Upper lobe of right lung (tissue), 1 donor: ENCODE measurements at regions not wholly inside any gene's neighbourhood (a gene's known extent, or its start where the extent isn't known, plus 50 kb on each side); places are given as distances from the start of the nearest gene placed in this dataset.

Experiments used
- ATAC-seq: fragments of 200-7000 bp; cut with Tn5 transposase; one replicate; pipeline ENCODE4 v1.9.1; 2020; ENCODE audit warnings: mild to moderate bottlenecking, moderate library complexity
- DNase-seq: peaks from one replicate; pipeline ENCODE4 v3.0.0-alpha.2; 2020
- H3K27ac ChIP-seq: fragments of 200-600 bp; one replicate; pipeline ENCODE4 v1.8.0; 2022
- H3K27me3 ChIP-seq: fragments of 200-600 bp; one replicate; pipeline ENCODE4 v1.8.0; 2022; ENCODE audit warnings: mild to moderate bottlenecking
- H3K36me3 ChIP-seq: fragments of 200-600 bp; one replicate; pipeline ENCODE4 v1.8.0; 2022
- H3K4me1 ChIP-seq: fragments of 200-600 bp; one replicate; pipeline ENCODE4 v1.8.0; 2022
- H3K4me3 ChIP-seq: fragments of 200-600 bp; one replicate; pipeline ENCODE4 v1.8.0; 2022; ENCODE audit warnings: mild to moderate bottlenecking
- H3K9me3 ChIP-seq: fragments of 200-600 bp; one replicate; pipeline ENCODE4 v1.8.0; 2022
- intact Hi-C: fragments of 100-400 bp; cut with DNase I; formaldehyde crosslinking; loops from one replicate; pipeline ENCODE4 v1.11.0; 2022
- TF ChIP-seq, protein P1 (sequence below): fragments of 200-600 bp; IDR thresholded peaks from one replicate; pipeline ENCODE4 v1.8.0; 2022; ENCODE audit warnings: antibody characterized with exemption
- donor health status: DM: no; HTN: yes; CAD: no; lungs with severe emphysema.

GRCh38 chr12:85720308-85721033, 115.7 kb downstream of the RASSF9 start:
- Histone ChIP-seq H3K4me3 (no peak overlapping the region), H3K9me3 (no peaks in the 10 kb centered on the region), H3K27ac (no peak overlapping the region), H3K27me3 (no peaks in the 10 kb centered on the region), H3K4me1 (no peaks in the 10 kb centered on the region), H3K36me3 (no peaks in the 10 kb centered on the region)
- DNase-seq (no peak), ATAC-seq (no peak)
- TF ChIP-seq, protein P1, sequence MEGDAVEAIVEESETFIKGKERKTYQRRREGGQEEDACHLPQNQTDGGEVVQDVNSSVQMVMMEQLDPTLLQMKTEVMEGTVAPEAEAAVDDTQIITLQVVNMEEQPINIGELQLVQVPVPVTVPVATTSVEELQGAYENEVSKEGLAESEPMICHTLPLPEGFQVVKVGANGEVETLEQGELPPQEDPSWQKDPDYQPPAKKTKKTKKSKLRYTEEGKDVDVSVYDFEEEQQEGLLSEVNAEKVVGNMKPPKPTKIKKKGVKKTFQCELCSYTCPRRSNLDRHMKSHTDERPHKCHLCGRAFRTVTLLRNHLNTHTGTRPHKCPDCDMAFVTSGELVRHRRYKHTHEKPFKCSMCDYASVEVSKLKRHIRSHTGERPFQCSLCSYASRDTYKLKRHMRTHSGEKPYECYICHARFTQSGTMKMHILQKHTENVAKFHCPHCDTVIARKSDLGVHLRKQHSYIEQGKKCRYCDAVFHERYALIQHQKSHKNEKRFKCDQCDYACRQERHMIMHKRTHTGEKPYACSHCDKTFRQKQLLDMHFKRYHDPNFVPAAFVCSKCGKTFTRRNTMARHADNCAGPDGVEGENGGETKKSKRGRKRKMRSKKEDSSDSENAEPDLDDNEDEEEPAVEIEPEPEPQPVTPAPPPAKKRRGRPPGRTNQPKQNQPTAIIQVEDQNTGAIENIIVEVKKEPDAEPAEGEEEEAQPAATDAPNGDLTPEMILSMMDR = no peak
- intact Hi-C loops = no loop called here

DNA sequence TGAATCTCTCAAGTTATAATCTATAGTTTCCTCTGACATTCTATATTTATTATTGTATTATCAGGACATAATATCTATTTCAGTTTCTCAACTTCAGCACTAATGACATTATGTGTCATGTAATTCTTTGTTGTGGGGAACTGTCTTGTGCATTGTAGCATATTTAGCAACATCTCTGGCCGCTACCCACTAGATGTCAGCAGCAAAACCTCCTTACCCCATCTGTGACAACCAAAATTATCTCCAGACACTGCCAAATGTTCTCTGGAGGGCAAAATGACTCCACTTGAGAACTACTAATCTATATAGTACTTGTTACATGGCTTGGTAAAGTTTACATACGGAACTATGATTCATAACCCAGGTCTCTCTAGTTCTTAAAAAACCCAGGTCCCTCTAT, 110.2 kb downstream of the RASSF9 start:
- Histone ChIP-seq H3K4me3 (no peak overlapping the region), H3K27ac (no peak overlapping the region), H3K4me1 (no peaks in the 10 kb centered on the region), H3K9me3 (no peaks in the 10 kb centered on the region), H3K27me3 (no peaks in the 10 kb centered on the region), H3K36me3 (no peaks in the 10 kb centered on the region)
- intact Hi-C loops = no loop called here
- DNase-seq (no peak), ATAC-seq (no peak)
- TF ChIP-seq, protein P1 = no peak

GRCh38 chr12:85733221-85733840, 102.9 kb downstream of the RASSF9 start:
- H3K4me3 ChIP-seq = no peak overlapping the region

DNA sequence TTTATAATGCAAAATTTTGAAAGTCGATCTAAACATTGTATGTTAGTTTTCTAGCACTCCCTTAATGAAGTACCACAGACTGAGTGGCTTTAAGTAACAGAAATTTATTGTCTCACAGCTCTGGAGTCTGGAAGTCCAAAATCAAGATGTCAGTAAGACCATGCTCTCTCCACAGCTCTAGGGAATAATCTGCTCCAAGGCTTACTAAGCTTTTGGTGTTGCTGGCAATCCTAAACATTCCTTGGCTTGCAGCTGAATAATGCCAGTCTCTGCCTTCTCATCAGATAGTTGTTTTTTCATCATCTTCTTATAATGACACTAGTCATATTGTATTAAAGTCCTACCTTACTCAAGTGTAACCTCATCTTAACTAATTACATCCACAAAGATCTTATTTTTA, 102.2 kb downstream of the RASSF9 start:
- Histone ChIP-seq H3K4me3 (no peak overlapping the region), H3K4me1 (no peaks in the 10 kb centered on the region), H3K9me3 (no peaks in the 10 kb centered on the region), H3K27ac (no peak overlapping the region), H3K36me3 (no peaks in the 10 kb centered on the region), H3K27me3 (no peaks in the 10 kb centered on the region)
- ATAC-seq = no peak
- DNase-seq = no peak
- TF ChIP-seq, protein P1 = no peak
- intact Hi-C loops = no loop called here

More at GRCh38 chr12:85733221-85733840, 102.9 kb downstream of the RASSF9 start:
- Histone ChIP-seq H3K27ac (no peak overlapping the region), H3K27me3 (no peaks in the 10 kb centered on the region), H3K4me1 (no peaks in the 10 kb centered on the region), H3K36me3 (no peaks in the 10 kb centered on the region), H3K9me3 (no peaks in the 10 kb centered on the region)
- ATAC-seq (no peak), DNase-seq (no peak)
- intact Hi-C loops = no loop called here
- TF ChIP-seq, protein P1 = no peak

DNA sequence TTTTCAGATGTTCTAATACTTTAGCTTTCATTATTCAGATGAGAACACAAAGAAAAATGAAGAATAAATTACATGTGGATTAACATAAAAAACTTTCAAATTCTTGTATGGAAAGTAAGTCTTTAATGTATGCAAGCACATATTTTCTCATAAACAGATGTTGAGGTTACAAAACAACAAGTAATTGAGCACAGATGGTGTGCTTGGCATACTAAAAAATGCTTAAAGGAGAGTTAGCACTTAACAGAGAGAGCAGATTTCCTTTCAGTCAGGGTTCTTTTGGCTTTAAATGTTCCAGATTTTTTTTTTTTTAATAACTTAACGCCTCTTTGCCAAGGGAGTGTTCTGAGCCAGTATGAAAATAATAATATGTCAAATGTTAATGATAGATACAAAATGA, 96.0 kb downstream of the RASSF9 start:
- ATAC-seq (no peak), DNase-seq (no peak)
- TF ChIP-seq, protein P1 = no peak
- Histone ChIP-seq H3K27ac (no peak overlapping the region), H3K27me3 (no peaks in the 10 kb centered on the region), H3K4me3 (no peak overlapping the region), H3K4me1 (no peaks in the 10 kb centered on the region), H3K9me3 (no peaks in the 10 kb centered on the region), H3K36me3 (no peaks in the 10 kb centered on the region)
- intact Hi-C loops = no loop called here
